RWPE2 (cell line): ENCODE measurements at regions not wholly inside any gene's neighbourhood (a gene's known extent, or its start where the extent isn't known, plus 50 kb on each side); places are given as distances from the start of the nearest gene placed in this dataset.

ENCODE experiments used
- ATAC-seq: fragments of 200-7000 bp; cut with Tn5 transposase; 3 replicates; pipeline ENCODE4 v1.9.1; 2021; ENCODE audit warnings: low read depth
- DNase-seq: peaks from one replicate; pipeline ENCODE4 v3.0.0-alpha.2; 2020; ENCODE audit warnings: low spot score
- H3K27ac ChIP-seq: fragments of 450-650 bp; 2 replicates; pipeline ENCODE4 v1.5.1; 2017; ENCODE audit warnings: mild to moderate bottlenecking; ENCODE audit not compliant: poor library complexity, severe bottlenecking
- H3K27me3 ChIP-seq: fragments of 250-450 bp; sonication (Bioruptor Pico); 2 replicates; pipeline ENCODE4 v1.5.1; 2021; ENCODE audit warnings: mild to moderate bottlenecking, moderate library complexity; ENCODE audit not compliant: insufficient read depth, poor library complexity, severe bottlenecking
- H3K36me3 ChIP-seq: fragments of 250-450 bp; sonication (Bioruptor Pico); 2 replicates; pipeline ENCODE4 v1.5.1; 2020; ENCODE audit warnings: low read depth, mild to moderate bottlenecking, moderate library complexity
- H3K4me1 ChIP-seq: fragments of 250-450 bp; sonication (Bioruptor Pico); 2 replicates; pipeline ENCODE4 v1.5.1; 2021; ENCODE audit warnings: mild to moderate bottlenecking, moderate library complexity; ENCODE audit not compliant: insufficient read depth, poor library complexity, severe bottlenecking
- H3K4me3 ChIP-seq: fragments of 250-450 bp; sonication (Bioruptor Pico); 2 replicates; pipeline ENCODE4 v1.5.1; 2021; ENCODE audit warnings: mild to moderate bottlenecking, moderate library complexity; ENCODE audit not compliant: severe bottlenecking
- H3K9me3 ChIP-seq: fragments of 250-450 bp; sonication (Bioruptor Pico); 2 replicates; pipeline ENCODE4 v1.5.1; 2021; ENCODE audit warnings: mild to moderate bottlenecking, moderate library complexity; ENCODE audit not compliant: severe bottlenecking
- CTCF ChIP-seq: fragments of 450-650 bp; IDR thresholded peaks from one replicate; pipeline ENCODE4 v1.5.1; 2017; ENCODE audit warnings: mild to moderate bottlenecking, moderate library complexity; ENCODE audit not compliant: poor library complexity, severe bottlenecking

- H3K36me3 ChIP-seq = no peaks in the 10 kb centered on the region
- no peak overlapping the region for H3K27ac ChIP-seq
- H3K9me3 ChIP-seq = no peaks in the 10 kb centered on the region
- no peaks in the 10 kb centered on the region for H3K4me1 ChIP-seq
- no peak overlapping the region for H3K4me3 ChIP-seq
- H3K27me3 ChIP-seq = no peaks in the 10 kb centered on the region
- TF ChIP-seq CTCF = no peak
- ATAC-seq = no peak
- DNase-seq = no peak
Observed at GRCh38 chr5:74365723-74366122, 274.8 kb downstream of the ENC1 start.

GRCh38 chr5:74364507-74364906 lies 276.0 kb downstream of the ENC1 start:
- DNase-seq (no peak), ATAC-seq (no peak)
- no peak overlapping the region for H3K4me3 ChIP-seq
- H3K9me3 ChIP-seq = no peaks in the 10 kb centered on the region
- no peaks in the 10 kb centered on the region for H3K36me3 ChIP-seq
- TF ChIP-seq CTCF = no peak
- H3K4me1 ChIP-seq = no peaks in the 10 kb centered on the region
- no peak overlapping the region for H3K27ac ChIP-seq
- H3K27me3 ChIP-seq = no peaks in the 10 kb centered on the region

GRCh38 chr5:74363603-74364205 lies 276.8 kb downstream of the ENC1 start:
- no peaks in the 10 kb centered on the region for H3K4me1 ChIP-seq
- H3K27me3 ChIP-seq = no peaks in the 10 kb centered on the region
- no peaks in the 10 kb centered on the region for H3K36me3 ChIP-seq
- no peak for DNase-seq
- H3K9me3 ChIP-seq = no peaks in the 10 kb centered on the region
- ATAC-seq = no peak
- no peak for TF ChIP-seq CTCF
- no peak overlapping the region for H3K4me3 ChIP-seq
- H3K27ac ChIP-seq = no peak overlapping the region

- H3K36me3 ChIP-seq = no peaks in the 10 kb centered on the region
- no peaks in the 10 kb centered on the region for H3K4me1 ChIP-seq
- DNase-seq (no peak), ATAC-seq (no peak)
- H3K27me3 ChIP-seq = no peaks in the 10 kb centered on the region
- no peak overlapping the region for H3K27ac ChIP-seq
- no peak for TF ChIP-seq CTCF
- H3K9me3 ChIP-seq = no peaks in the 10 kb centered on the region
- no peak overlapping the region for H3K4me3 ChIP-seq
Observed at GRCh38 chr5:74361406-74362358, 278.8 kb downstream of the ENC1 start.
